SU-DHL-6 (cell line): ENCODE measurements at regions not wholly inside any gene's neighbourhood (a gene's known extent, or its start where the extent isn't known, plus 50 kb on each side); places are given as distances from the start of the nearest gene placed in this dataset.

Source experiments
- H2AFZ ChIP-seq: fragments of 200-600 bp; sonication (generic); 2 replicates; pipeline ENCODE4 v1.6.1; 2014; ENCODE audit warnings: low read depth, mild to moderate bottlenecking, moderate library complexity, mixed read lengths, antibody characterized with exemption, low read length; ENCODE audit not compliant: severe bottlenecking
- H3F3A ChIP-seq: fragments of 200-600 bp; shearing (Covaris generic); 2 replicates; pipeline ENCODE4 v1.6.0; 2016; ENCODE audit warnings: antibody characterized with exemption, mild to moderate bottlenecking; ENCODE audit not compliant: insufficient read depth
- H3K27ac ChIP-seq: fragments of 200-600 bp; sonication (generic); 2 replicates; pipeline ENCODE4 v1.5.1; 2016; ENCODE audit warnings: low read depth, mild to moderate bottlenecking, low read length, moderate library complexity, mixed read lengths
- H3K27me3 ChIP-seq: fragments of 200-600 bp; sonication (generic), shearing (Covaris generic); 2 replicates; pipeline ENCODE4 v1.6.0; 2014; ENCODE audit warnings: mild to moderate bottlenecking, low read length
- H3K36me3 ChIP-seq: fragments of 200-600 bp; sonication (generic); 2 replicates; pipeline ENCODE4 v1.6.1; 2014; ENCODE audit warnings: mild to moderate bottlenecking, low read length, mixed read lengths
- H3K4me2 ChIP-seq: fragments of 300-600, 200-600 bp; shearing (Covaris generic), sonication (generic); 2 replicates; pipeline ENCODE4 v1.6.0; 2014; ENCODE audit warnings: low read length, low read depth, mild to moderate bottlenecking; ENCODE audit not compliant: poor library complexity, severe bottlenecking
- H3K4me3 ChIP-seq: fragments of 200-600 bp; sonication (generic); 2 replicates; pipeline ENCODE4 v1.5.1; 2014; ENCODE audit warnings: antibody characterized with exemption, low read length, mild to moderate bottlenecking, mixed read lengths; ENCODE audit not compliant: insufficient read depth, poor library complexity, severe bottlenecking
- H3K79me2 ChIP-seq: fragments of 200-600 bp; sonication (generic); 2 replicates; pipeline ENCODE4 v1.6.1; 2014; ENCODE audit warnings: mild to moderate bottlenecking, low read length, moderate library complexity; ENCODE audit not compliant: insufficient read depth
- H3K9ac ChIP-seq: fragments of 200-600 bp; sonication (generic); 2 replicates; pipeline ENCODE4 v1.7.0; 2014; ENCODE audit warnings: mild to moderate bottlenecking, low read length
- H3K9me2 ChIP-seq: fragments of 200-600 bp; sonication (generic); replicated peaks from 2 replicates; pipeline ENCODE4 v1.6.1; 2014; ENCODE audit warnings: low read length; ENCODE audit not compliant: insufficient read depth
- H3K9me3 ChIP-seq: fragments of 200-600 bp; sonication (generic); 2 replicates; pipeline ENCODE4 v1.6.1; 2014; ENCODE audit warnings: low read length, mixed read lengths; ENCODE audit not compliant: insufficient read depth
- H4K20me1 ChIP-seq: fragments of 200-600 bp; sonication (generic); 2 replicates; pipeline ENCODE4 v1.6.1; 2014; ENCODE audit warnings: low read depth, mild to moderate bottlenecking, antibody characterized with exemption, low read length, moderate library complexity, mixed read lengths
- CTCF ChIP-seq: fragments of 200-600 bp; sonication (generic); IDR thresholded peaks from one replicate; pipeline ENCODE4 v1.5.1; 2017; ENCODE audit warnings: antibody characterized with exemption, mild to moderate bottlenecking, low read length, moderate library complexity; ENCODE audit not compliant: insufficient read depth, poor library complexity, severe bottlenecking
- EZH2phosphoT487 ChIP-seq: fragments of 200-600 bp; sonication (generic), shearing (Covaris generic); conservative IDR thresholded peaks from 2 replicates; pipeline ENCODE4 v1.6.1; 2018; ENCODE audit warnings: mild to moderate bottlenecking, antibody characterized with exemption, low read length, moderate library complexity, mixed read lengths

DNA sequence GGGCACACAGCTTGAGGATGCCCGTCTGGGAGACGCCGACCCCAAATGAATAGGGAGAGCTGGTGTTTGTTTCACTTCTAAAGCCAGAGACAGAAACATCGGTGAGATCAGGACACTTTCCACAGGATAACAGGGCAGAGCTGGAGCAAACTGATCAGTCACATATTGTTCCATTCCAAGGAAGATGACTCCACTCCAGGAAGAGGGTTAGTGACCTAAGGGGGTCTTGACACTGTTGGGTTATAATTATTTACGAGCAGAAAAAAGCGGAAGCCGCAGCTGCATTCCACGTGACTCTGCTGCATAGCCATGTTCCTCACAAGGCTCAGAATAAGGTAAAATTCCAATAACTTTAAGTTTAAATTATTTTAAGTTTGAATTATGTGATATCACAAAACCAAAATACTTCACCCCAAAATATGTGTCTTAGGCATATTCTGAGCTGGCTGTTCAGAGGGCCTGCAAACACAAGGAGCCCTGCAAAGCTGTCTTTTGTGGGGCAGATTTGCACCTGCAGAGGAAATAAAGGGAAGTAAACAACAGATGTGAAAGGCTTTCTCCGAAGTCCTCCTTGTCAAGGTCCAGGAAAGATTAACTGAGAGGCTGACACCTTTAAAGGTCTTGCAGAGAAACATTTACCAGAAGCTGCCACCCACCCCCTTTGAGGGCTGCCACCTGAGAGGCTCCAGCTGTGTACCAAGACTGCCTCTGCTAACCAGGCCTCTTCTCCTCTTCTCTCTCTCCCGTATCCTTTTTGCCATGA lies 819.2 kb downstream of the UQCRFS1 start:
- H4K20me1 ChIP-seq, result no peaks in the 10 kb centered on the region
- H3K4me2 ChIP-seq, result peak overlapping the region; percentile 44
- H3K27ac ChIP-seq, result peak overlapping the region; percentile 27
- H3K9me3 ChIP-seq, result no peaks in the 10 kb centered on the region
- no peaks in the 10 kb centered on the region for H3K79me2 ChIP-seq
- no peak overlapping the region for H3K4me3 ChIP-seq
- H3K9ac ChIP-seq, result no peak overlapping the region
- no peaks in the 10 kb centered on the region for H3K9me2 ChIP-seq
- H3K36me3 ChIP-seq, result no peaks in the 10 kb centered on the region
- H3K27me3 ChIP-seq, result no peaks in the 10 kb centered on the region
- H3F3A ChIP-seq, result peaks cover 13% of the 10 kb centered on the region
- H2AFZ ChIP-seq, result no peak overlapping the region
- TF ChIP-seq CTCF (no peak), EZH2phosphoT487 (no peak)

GRCh38 chr19:28388988-28389387 lies 824.0 kb downstream of the UQCRFS1 start:
- no peak overlapping the region for H3K4me2 ChIP-seq

GRCh38 chr19:28387507-28387906 lies 825.4 kb downstream of the UQCRFS1 start:
- Histone ChIP-seq H3K9me2 (no peaks in the 10 kb centered on the region), H4K20me1 (no peaks in the 10 kb centered on the region), H3K9me3 (no peaks in the 10 kb centered on the region), H3K9ac (no peak overlapping the region), H3K27me3 (no peaks in the 10 kb centered on the region), H3K79me2 (no peaks in the 10 kb centered on the region), H3K27ac (no peak overlapping the region), H3F3A (no peaks in the 10 kb centered on the region), H3K4me3 (no peak overlapping the region), H2AFZ (no peak overlapping the region), H3K4me2 (no peak overlapping the region), H3K36me3 (no peaks in the 10 kb centered on the region)
- TF ChIP-seq EZH2phosphoT487 (no peak), CTCF (no peak)

More at GRCh38 chr19:28388988-28389387, 824.0 kb downstream of the UQCRFS1 start:
- no peaks in the 10 kb centered on the region for H3K79me2 ChIP-seq
- no peaks in the 10 kb centered on the region for H3K27me3 ChIP-seq
- H2AFZ ChIP-seq, result no peak overlapping the region
- no peak overlapping the region for H3K9ac ChIP-seq
- no peak overlapping the region for H3K4me3 ChIP-seq
- no peaks in the 10 kb centered on the region for H3K9me3 ChIP-seq
- no peaks in the 10 kb centered on the region for H3K9me2 ChIP-seq
- no peaks in the 10 kb centered on the region for H3K36me3 ChIP-seq
- H3K27ac ChIP-seq, result no peak overlapping the region
- H4K20me1 ChIP-seq, result no peaks in the 10 kb centered on the region
- TF ChIP-seq CTCF (no peak), EZH2phosphoT487 (no peak)
- peaks cover 8% of the 10 kb centered on the region; the same call in 1 of the 2 replicates for H3F3A ChIP-seq
